Testis (tissue), 2 donors: ENCODE measurements at regions not wholly inside any gene's neighbourhood (a gene's known extent, or its start where the extent isn't known, plus 50 kb on each side); places are given as distances from the start of the nearest gene placed in this dataset.
"Not testable (repeated sequence)": the region's sequence is repeated elsewhere in the genome, so short reads cannot be mapped to it uniquely, and the experiment has no call there.

Source experiments
- CTCF ChIP-seq, 3 experiments: fragments of 450-650 bp in 2 of 3; fragments of 200-600 bp in 1 of 3; sonication (generic) in 1 of 3; IDR thresholded peaks; one replicate each; pipeline ENCODE4 v1.5.1; 2016 to 2019; ENCODE audit warnings: antibody characterized with exemption in 3 of 3, mild to moderate bottlenecking in 2 of 3, moderate library complexity in 1 of 3
- POLR2A ChIP-seq: fragments of 450-650 bp; IDR thresholded peaks from one replicate; pipeline ENCODE4 v1.6.1; 2017; ENCODE audit warnings: antibody characterized with exemption, mild to moderate bottlenecking, moderate library complexity

GRCh38 chr1:45268310-45268709, 58.4 kb upstream of the HPDL start:
- TF ChIP-seq CTCF (IDR thresholded peaks at IDR 0.05); POLR2A: not testable (repeated sequence)
